Breast epithelium (tissue), 4 donors: ENCODE measurements at regions not wholly inside any gene's neighbourhood (a gene's known extent, or its start where the extent isn't known, plus 50 kb on each side); places are given as distances from the start of the nearest gene placed in this dataset.

Source experiments
- DNase-seq, 2 donors: peaks; one replicate each; pipeline ENCODE4 v3.0.0-alpha.2; 2019; ENCODE audit warnings: low spot score in 2 of 2
- H3K27ac ChIP-seq, 2 donors: fragments of 200-600 bp; sonication (generic) in 1 of 2; one replicate each; pipeline ENCODE4 v1.5.1; 2016 to 2019; ENCODE audit warnings: mild to moderate bottlenecking in 1 of 2
- H3K27me3 ChIP-seq, 2 donors: fragments of 200-600 bp; sonication (generic) in 1 of 2; one replicate each; pipeline versions ENCODE4 v1.5.1 to v1.6.0; 2017 to 2019; ENCODE audit warnings: control low read depth in 1 of 2, mild to moderate bottlenecking in 1 of 2
- H3K36me3 ChIP-seq: fragments of 200-600 bp; one replicate; pipeline ENCODE4 v1.5.1; 2019
- H3K4me1 ChIP-seq, 2 donors: fragments of 200-600 bp; sonication (generic); one replicate each; pipeline ENCODE4 v1.5.1; 2016 to 2019; ENCODE audit warnings: control low read depth in 1 of 2
- H3K4me3 ChIP-seq, 3 donors: fragments of 200-600 bp; sonication (generic); 1 replicate in 2 of 3; 2 replicates in 1 of 3; pipeline ENCODE4 v1.5.1; 2016 to 2019; ENCODE audit warnings: mild to moderate bottlenecking in 3 of 3, moderate library complexity in 2 of 3
- H3K9me3 ChIP-seq, 2 donors: fragments of 200-600 bp; sonication (generic) in 1 of 2; one replicate each; pipeline ENCODE4 v1.5.1; 2016 to 2019; ENCODE audit warnings: control low read depth in 1 of 2
- POLR2A ChIP-seq: fragments of 450-650 bp; IDR thresholded peaks from one replicate; pipeline ENCODE4 v1.6.1; 2016; ENCODE audit warnings: antibody characterized with exemption, mild to moderate bottlenecking, moderate library complexity
- POLR2AphosphoS5 ChIP-seq, 3 donors: sonication (generic); formaldehyde crosslinking; IDR thresholded peaks; one replicate each; pipeline ENCODE4 v1.6.1; 2017; ENCODE audit warnings: antibody characterized with exemption in 3 of 3
- intact Hi-C: fragments of 100-400 bp; cut with DNase I; formaldehyde crosslinking; loops from one replicate; pipeline ENCODE4 v1.15.1; 2023; ENCODE audit warnings: low total_unique reads
- TF ChIP-seq, protein P1 (sequence below), 3 donors: fragments of 450-650 bp; IDR thresholded peaks; one replicate each; pipeline ENCODE4 v1.5.1; 2016 to 2017; ENCODE audit warnings: antibody characterized with exemption in 3 of 3, mild to moderate bottlenecking in 3 of 3, moderate library complexity in 3 of 3

DNA sequence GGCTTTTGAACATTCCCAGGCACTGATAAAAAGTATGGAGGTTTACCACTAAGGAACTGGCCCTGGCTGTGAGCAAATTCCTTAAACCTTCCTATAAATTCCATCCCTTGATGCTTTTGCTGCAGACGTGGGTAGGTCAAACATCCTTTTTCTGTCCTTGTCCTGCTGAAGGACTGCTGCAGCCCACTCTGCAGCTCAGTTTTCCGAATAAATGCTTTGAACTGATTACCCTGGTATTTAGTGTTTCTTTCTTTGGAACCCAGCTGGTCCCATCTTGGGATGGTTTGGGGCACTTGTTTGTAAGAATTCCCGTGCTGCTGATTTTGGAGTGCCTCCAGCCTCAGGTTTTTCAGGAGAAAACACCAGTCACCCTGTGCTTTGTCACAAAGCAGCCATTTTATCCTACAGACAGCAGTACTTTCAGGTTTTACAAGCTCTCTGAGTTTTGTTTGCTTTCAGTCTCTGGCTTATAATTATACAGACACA, 815.9 kb downstream of the VGLL3 start:
- intact Hi-C loops = no loop called here
- Histone ChIP-seq H3K4me1 (no peaks in the 10 kb centered on the region), H3K36me3 (no peaks in the 10 kb centered on the region), H3K27me3 (no peaks in the 10 kb centered on the region), H3K4me3 (no peak overlapping the region), H3K9me3 (no peaks in the 10 kb centered on the region), H3K27ac (no peak overlapping the region)
- TF ChIP-seq POLR2A (no peak), POLR2AphosphoS5 (IDR thresholded peaks at IDR 0.05) (no peak)
- TF ChIP-seq, protein P1, sequence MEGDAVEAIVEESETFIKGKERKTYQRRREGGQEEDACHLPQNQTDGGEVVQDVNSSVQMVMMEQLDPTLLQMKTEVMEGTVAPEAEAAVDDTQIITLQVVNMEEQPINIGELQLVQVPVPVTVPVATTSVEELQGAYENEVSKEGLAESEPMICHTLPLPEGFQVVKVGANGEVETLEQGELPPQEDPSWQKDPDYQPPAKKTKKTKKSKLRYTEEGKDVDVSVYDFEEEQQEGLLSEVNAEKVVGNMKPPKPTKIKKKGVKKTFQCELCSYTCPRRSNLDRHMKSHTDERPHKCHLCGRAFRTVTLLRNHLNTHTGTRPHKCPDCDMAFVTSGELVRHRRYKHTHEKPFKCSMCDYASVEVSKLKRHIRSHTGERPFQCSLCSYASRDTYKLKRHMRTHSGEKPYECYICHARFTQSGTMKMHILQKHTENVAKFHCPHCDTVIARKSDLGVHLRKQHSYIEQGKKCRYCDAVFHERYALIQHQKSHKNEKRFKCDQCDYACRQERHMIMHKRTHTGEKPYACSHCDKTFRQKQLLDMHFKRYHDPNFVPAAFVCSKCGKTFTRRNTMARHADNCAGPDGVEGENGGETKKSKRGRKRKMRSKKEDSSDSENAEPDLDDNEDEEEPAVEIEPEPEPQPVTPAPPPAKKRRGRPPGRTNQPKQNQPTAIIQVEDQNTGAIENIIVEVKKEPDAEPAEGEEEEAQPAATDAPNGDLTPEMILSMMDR (IDR thresholded peaks at IDR 0.05) = no peak
- no peak for DNase-seq

DNA sequence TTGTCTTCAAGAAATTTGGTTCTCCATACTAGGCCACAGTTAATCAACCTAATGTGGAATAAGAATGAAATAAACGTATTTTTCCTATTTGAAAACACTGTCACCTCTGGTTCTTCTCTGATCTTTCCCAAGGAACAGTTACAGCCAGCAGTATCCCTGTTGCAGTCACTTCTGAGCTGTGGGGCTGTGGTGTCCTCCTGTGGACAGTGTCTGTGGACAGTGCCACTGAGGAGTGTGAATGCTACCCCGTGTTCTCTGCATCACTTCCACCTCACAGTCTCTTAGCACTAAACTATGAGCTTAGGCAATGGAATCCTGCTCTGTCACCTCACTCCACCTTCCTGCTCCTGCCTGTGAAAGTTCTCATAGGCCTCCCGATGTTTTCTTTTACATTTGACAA, 817.5 kb downstream of the VGLL3 start:
- Histone ChIP-seq H3K4me3 (no peak overlapping the region), H3K9me3 (no peaks in the 10 kb centered on the region)
- TF ChIP-seq POLR2AphosphoS5 (IDR thresholded peaks at IDR 0.05) = no peak
- TF ChIP-seq POLR2A = no peak
- TF ChIP-seq, protein P1 (IDR thresholded peaks at IDR 0.05) = no peak

DNA sequence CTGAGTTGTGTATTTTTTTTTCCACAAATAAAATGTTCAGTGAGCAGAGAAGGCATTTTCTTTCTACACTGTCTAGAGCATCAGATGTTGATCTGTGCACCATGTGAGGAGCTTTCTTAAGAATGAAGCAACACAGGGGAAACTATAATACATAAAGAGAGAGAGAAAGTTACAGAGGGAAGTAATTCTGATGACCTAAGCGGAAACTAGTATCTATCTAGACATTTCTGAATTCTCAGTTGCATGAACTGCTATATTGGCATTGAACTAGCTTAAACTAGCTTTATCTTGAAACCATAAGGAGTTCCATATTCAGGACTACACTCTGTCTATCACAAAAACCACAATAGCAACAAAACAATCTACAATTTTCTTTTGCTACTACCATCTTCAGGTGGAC, 822.4 kb downstream of the VGLL3 start:
- H3K27me3 ChIP-seq = no peaks in the 10 kb centered on the region
- H3K4me1 ChIP-seq = no peaks in the 10 kb centered on the region
- DNase-seq = no peak
- H3K27ac ChIP-seq = no peak overlapping the region
- TF ChIP-seq, protein P1 (IDR thresholded peaks at IDR 0.05) = no peak
- TF ChIP-seq POLR2AphosphoS5 (IDR thresholded peaks at IDR 0.05) (no peak), POLR2A (no peak)
- intact Hi-C loops = no loop called here
- H3K36me3 ChIP-seq = no peaks in the 10 kb centered on the region
- H3K4me3 ChIP-seq = no peak overlapping the region
- H3K9me3 ChIP-seq = no peaks in the 10 kb centered on the region

More for the DNA sequence above, 817.5 kb downstream of the VGLL3 start:
- Histone ChIP-seq H3K27ac (no peak overlapping the region), H3K36me3 (no peaks in the 10 kb centered on the region), H3K4me1 (no peaks in the 10 kb centered on the region), H3K27me3 (no peaks in the 10 kb centered on the region)
- DNase-seq = no peak
- intact Hi-C loops = no loop called here

DNA sequence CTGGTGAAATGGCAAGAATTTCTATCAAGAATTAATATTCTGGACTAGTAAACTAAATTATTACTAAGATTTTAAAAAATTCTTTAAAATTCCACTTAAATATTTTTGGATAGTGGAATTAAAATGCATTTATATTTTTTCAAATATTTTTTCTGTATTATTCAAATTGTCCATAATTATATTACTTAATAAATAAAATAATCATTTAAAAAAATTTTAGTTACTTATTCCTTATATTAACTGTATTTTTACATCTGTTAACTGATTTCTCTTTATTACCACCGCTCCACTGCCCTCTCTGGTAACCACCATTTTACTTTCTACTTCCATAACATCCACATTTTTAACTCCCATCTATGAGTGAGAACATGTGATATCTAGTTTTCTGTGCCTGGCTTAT, 828.4 kb downstream of the VGLL3 start:
- DNase-seq = no peak
- Histone ChIP-seq H3K9me3 (no peaks in the 10 kb centered on the region), H3K27ac (no peak overlapping the region), H3K27me3 (no peaks in the 10 kb centered on the region), H3K4me3 (no peak overlapping the region), H3K4me1 (no peaks in the 10 kb centered on the region), H3K36me3 (no peaks in the 10 kb centered on the region)
- intact Hi-C loops = no loop called here
- no peak for TF ChIP-seq POLR2A
- TF ChIP-seq, protein P1 (IDR thresholded peaks at IDR 0.05) = no peak
- TF ChIP-seq POLR2AphosphoS5 (IDR thresholded peaks at IDR 0.05) = no peak

DNA sequence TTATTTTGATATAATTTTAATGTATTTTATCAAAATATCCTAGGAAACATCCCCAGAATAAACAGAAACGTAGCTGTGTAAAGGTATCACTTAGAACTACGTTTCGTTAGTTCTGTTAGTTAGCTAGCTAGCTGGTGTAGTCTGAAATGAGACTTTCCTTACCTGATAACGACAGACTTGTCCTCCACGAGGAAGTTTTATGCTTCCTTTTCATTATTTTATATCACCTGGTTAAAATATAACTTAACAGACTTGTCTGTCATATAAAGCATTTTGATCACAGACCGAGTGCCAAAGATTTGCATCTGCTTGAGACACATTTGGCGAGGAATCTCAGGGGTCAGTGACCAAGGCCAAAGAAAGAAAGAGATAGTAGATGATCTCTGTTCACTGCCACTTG, 829.5 kb downstream of the VGLL3 start:
- Histone ChIP-seq H3K4me3 (no peak overlapping the region), H3K27ac (no peak overlapping the region), H3K36me3 (no peaks in the 10 kb centered on the region), H3K27me3 (no peaks in the 10 kb centered on the region), H3K9me3 (no peaks in the 10 kb centered on the region), H3K4me1 (no peaks in the 10 kb centered on the region)
- TF ChIP-seq POLR2A (no peak), POLR2AphosphoS5 (IDR thresholded peaks at IDR 0.05) (no peak)
- TF ChIP-seq, protein P1 (IDR thresholded peaks at IDR 0.05) = no peak
- intact Hi-C loops = no loop called here
- no peak for DNase-seq
